Stimulated activated CD8-positive, alpha-beta memory T cell treated with anti-CD3 and anti-CD28 coated beads, Interleukin-15, amount 100 ng/mL, for 1 hour (primary cell): ENCODE measurements at regions not wholly inside any gene's neighbourhood (a gene's known extent, or its start where the extent isn't known, plus 50 kb on each side); places are given as distances from the start of the nearest gene placed in this dataset.

ENCODE experiments used
- DNase-seq: peaks from one replicate; pipeline ENCODE4 v3.0.0-alpha.2; 2020; ENCODE audit warnings: low read depth

DNA sequence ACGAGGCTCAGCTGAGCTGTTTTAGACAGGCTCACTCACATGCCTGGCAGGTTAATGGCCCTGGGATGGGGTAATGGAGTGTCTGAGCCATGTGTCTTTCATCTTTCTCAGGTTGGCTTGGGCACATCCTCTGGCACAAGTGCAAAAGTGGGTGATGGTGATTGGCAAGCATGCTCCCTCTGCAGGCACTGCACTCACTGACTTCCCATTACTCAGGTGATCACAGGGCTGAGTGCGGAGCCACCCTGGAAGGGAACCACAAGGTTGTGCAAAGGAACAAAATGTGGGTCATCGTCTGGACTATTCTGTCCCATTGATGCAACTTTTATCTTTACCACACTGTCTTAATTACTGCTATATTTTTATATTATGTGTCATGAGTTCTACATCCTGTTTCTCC, 244.1 kb upstream of the AKR1E2 start:
- no peak for DNase-seq

- DNase-seq: no peak
These were observed 246.2 kb upstream of the AKR1E2 start for GRCh38 chr10:4579844-4580243.

- DNase-seq: no peak
These were observed 249.8 kb upstream of the AKR1E2 start for GRCh38 chr10:4576206-4576605.

DNA sequence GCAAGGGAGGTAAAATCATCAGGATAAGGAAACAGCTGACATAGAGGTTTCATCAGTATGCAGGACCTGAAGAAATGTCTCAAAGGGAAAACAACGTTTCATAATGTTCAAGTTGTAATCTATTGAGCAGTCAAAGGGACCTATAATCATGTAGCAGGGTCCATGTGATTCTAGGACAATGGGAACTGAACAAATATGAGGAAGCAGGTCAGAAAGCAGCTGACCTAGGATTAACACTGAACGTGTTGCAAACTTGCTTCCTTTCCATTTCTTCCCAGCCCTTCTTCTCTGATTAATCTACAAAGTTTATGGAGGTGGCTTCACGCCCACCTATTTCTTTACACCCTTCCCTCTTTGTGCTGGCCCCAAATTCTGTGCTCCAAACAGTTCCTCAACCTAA, 256.9 kb upstream of the AKR1E2 start:
- DNase-seq: no peak

- no peak for DNase-seq
These were observed 257.3 kb upstream of the AKR1E2 start for GRCh38 chr10:4568731-4569130.

- DNase-seq: no peak
These were observed 257.9 kb upstream of the AKR1E2 start for GRCh38 chr10:4568086-4568485.

DNA sequence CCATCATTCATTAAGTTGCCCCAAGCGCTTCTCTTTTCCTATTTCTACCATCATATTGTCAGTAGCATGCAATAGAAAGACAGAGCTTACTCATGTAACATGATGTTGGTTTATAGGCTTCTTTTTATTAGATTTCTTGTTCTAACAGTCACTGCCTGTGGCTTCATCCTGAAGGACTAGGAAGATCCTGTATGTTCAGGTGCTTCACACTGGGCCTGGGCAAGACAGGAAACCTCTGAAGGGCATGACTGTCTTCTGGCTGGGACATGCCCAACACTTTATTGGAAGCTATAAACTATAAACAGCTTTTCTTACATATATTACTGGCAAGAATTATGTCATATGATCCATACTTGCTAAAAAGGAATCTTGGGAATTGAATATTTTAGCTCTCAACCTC, 258.4 kb upstream of the AKR1E2 start:
- no peak for DNase-seq

DNA sequence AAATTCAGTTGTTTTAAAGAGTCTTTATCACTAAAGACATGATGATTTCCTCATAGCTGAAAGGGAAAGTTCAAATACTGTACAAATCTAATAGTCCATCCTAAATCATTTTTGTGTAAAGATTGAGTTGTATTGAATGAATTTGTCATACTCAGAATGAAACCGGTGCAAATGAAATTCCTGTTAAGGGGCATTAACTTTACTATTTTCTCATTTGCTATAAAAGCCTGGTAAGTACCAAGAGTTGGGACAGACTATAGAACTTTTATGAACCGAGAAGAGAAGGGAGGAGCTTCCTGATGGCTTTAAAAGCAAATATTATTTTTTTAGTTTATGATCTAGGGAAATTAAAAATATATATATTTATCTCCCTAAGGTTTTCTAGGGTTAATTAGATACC, 260.0 kb upstream of the AKR1E2 start:
- DNase-seq: no peak

DNA sequence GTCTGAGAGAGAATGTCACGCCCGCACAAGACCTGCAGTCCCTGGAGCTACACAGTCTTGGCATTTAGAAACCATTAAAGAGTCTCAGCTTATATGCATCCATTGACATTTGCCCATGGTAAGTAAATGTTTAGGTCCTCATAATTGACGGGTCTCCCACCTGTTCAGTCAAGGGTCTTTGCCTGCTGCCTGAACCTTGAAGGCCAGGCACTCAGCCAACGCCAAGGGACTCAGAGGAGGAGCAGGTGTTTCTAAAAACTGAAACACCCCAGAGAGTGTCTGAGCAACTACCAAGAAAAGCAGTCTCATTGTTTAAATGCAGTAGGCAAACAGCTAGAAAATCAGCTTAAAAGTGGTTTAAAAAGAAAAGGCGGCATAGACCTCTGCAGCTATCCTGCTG, 264.7 kb upstream of the AKR1E2 start:
- DNase-seq: no peak

DNA sequence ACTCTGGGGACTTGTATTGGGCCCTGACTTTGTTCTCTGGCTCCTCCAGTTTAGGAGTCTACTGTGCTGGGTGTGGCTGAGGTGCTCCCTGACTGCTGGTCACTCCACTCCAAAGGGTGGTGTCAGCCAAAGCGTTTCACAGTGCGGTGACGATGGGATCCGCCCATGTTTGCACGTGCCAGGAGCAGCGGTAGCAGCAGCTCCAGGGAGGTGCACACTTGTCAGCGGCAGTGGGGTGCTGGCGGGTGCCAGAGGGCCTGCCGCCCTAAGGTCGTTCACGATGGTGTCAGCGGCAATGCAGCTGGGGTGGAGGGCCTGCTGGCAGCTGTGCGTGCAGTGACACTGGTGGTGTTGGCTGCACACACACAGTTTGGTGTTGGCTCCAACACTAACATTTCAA, 268.5 kb upstream of the AKR1E2 start:
- no peak for DNase-seq

GRCh38 chr10:4556527-4556926, 269.5 kb upstream of the AKR1E2 start:
- DNase-seq: no peak

- no peak for DNase-seq
These were observed 270.1 kb upstream of the AKR1E2 start for GRCh38 chr10:4555920-4556319.

DNA sequence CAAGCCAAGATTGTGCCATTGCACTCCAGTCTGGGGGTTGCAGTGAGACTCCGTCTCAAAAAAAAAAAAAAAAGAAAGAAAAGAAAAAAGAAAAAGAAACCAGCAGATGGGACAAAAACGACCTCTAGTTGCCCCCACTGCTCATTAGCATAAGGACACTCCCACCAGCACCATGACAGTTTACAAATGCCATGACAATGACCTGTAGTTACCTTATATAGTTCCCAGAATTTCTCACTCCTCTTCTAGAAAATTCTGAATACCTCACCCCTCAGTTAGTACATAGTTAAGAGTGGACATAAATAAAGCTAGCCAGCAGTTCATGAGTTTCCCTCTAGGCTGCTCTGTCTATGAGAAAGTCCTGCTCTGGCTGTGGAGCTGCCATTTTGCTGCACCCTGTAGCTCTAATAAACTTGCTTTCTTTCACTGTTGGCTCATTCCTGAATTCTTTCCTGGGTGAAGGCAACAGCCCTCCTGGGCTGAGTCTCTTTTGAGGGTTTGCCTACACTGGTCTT, 276.8 kb upstream of the AKR1E2 start:
- no peak for DNase-seq

GRCh38 chr10:4546931-4547330, 279.1 kb upstream of the AKR1E2 start:
- no peak for DNase-seq

- DNase-seq: no peak
These were observed 279.5 kb upstream of the AKR1E2 start for GRCh38 chr10:4546500-4546899.

DNA sequence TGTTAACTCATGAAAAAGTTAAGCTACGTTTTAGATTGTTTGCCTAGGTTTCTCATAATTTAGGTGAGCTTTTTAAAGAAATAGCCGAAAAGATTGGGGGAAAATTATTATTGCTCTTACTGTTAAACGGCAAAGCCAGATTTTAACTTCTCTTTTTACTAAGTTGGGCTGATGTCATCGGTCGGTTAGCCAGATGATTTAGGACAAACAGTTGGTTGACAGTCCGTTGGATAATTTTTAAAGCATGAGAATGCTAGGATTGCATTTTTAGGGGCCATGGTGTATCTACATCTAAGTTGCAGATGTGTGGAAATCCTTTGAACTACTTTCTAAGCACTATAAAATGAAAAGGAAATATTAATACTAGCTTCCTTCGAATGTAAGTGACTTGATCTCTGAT, 280.9 kb upstream of the AKR1E2 start:
- DNase-seq: no peak

GRCh38 chr10:4543938-4544533, 282.0 kb upstream of the AKR1E2 start:
- no peak for DNase-seq

DNA sequence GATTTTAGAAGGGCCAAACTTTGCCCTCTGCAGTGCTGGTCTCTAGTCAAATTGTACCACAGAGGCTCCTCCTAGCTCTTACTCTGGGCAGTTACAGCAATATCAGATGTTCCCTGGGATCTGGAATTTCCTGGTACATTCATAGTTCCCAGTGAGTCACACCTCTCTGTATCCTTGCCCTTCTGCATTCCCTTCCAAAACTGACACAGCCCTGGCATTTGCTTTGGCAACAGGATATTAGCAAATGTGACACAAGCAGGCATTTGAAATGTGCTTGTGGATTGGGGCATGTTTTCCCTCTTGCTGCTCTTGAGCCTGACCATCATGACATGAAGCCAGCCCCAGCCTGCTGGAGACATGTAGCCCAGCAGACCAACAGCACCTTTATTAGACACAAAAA, 284.7 kb upstream of the AKR1E2 start:
- no peak for DNase-seq

- no peak for DNase-seq
These were observed 288.0 kb upstream of the AKR1E2 start for GRCh38 chr10:4538016-4538415.

- no peak for DNase-seq
These were observed 290.5 kb upstream of the AKR1E2 start for GRCh38 chr10:4535521-4535920.

DNA sequence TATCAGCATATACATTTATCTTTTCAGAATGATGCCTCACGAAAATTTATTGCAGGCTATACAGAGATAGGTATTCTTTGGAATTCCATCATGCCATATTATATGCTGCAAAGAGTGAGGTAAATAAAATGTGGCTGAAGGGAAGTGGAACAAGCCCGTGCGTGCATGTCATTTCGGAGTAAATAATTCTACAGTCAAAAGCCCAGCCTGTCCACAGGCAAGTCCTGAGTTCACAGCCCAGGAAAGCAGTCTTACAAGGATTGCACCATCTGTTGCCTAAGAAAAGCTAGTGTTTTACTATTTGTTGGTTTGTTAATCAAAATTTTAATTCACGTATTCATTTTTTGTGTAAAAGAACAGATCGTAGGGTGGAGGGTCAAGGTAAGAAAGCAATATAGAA, 292.4 kb upstream of the AKR1E2 start:
- DNase-seq: no peak

GRCh38 chr10:4532976-4533375, 293.0 kb upstream of the AKR1E2 start:
- no peak for DNase-seq

- DNase-seq: no peak
These were observed 293.5 kb upstream of the AKR1E2 start for GRCh38 chr10:4532467-4532866.

DNA sequence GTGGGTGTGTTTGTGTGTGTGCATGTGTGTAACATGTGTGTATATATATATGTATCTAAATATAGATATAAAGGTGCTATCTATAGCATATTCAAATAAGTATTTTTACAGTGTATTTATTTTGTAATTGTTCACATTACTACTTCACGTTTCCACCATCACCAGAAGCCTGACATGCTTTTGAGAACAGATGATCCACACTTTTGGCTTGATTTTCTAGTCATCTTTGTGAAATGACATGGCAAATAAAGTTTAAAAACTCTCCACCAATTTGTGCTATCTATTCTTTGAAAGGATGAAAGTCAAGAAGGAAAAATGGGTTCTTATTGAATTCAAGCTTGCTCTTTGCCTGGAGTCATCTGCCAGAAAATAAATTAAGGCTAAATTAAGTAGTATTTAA, 294.0 kb upstream of the AKR1E2 start:
- no peak for DNase-seq

DNA sequence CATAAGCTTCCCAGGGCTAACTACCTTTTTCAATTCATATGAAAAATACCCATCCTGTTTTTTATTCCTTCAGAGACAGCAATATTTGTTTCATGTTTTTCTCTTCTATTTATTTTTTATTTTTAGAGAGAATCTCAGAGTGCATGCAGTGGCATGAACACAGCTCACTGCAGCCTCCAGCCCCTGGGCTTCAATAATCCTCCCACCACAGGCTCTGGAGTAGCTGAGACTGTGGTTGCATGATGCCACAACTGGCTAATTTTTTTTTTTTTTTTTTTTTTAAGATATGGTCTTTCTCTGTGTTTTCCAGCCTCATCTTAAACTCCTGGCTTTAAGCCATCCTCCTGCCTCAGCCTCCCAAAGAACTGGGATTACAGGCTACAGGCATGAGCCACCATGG, 296.7 kb upstream of the AKR1E2 start:
- DNase-seq: no peak
